ENCODE measurements at regions not wholly inside any gene's neighbourhood (a gene's known extent, or its start where the extent isn't known, plus 50 kb on each side); places are given as distances from the start of the nearest gene placed in this dataset.

DNA sequence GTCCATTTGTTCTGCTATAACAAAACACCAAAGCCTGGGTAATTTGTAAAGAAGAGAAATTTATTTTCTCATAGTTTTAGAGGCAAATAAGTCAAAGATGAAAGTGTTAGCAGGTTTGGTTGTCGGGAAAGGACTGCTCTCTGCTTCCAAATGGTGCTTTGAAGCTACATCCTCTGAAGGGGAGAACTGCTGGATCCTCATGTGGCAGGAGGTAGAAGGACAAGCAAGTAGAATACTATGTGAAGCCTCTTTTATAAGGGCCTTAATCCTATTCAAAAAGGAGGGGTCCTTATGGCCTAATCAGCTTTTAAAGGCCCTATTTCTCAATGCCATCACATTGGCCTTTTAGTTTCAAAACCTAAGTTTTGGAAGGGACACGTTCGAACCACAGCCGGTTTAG lies 826.0 kb upstream of the EPHA7 start:
- TF ChIP-seq ZNF274 (IDR thresholded peaks at IDR 0.05; ENCODE audit: low read depth, low read length) (no peak), YY1 (IDR thresholded peaks at IDR 0.05; ENCODE audit: insufficient read depth, insufficient read length) (no peak), SUZ12 (IDR thresholded peaks at IDR 0.05; ENCODE audit: extremely low read depth, insufficient read depth, insufficient read length) (no peak)

Measured in NT2/D1 (cell line).